HG03139 (cell line): ENCODE measurements at regions not wholly inside any gene's neighbourhood (a gene's known extent, or its start where the extent isn't known, plus 50 kb on each side); places are given as distances from the start of the nearest gene placed in this dataset.
A peak's percentile ranks its signal among the peaks of the same experiment; 100 is the strongest.

Source experiments
- ATAC-seq: cut with Tn5 transposase; IDR thresholded peaks from one replicate; pipeline ENCODE4 v1.9.1; 2021; ENCODE audit not compliant: unreplicated experiment

- no peak for ATAC-seq
Observed at GRCh38 chr6:156313037-156313436, 464.1 kb upstream of the ARID1B start.

- no peak for ATAC-seq
Observed at GRCh38 chr6:156311291-156311690, 465.9 kb upstream of the ARID1B start.

- no peak for ATAC-seq
Observed at GRCh38 chr6:156310701-156311100, 466.5 kb upstream of the ARID1B start.

GRCh38 chr6:156309017-156309416 lies 468.2 kb upstream of the ARID1B start:
- ATAC-seq, result no peak

- ATAC-seq, result no peak
Observed at GRCh38 chr6:156308604-156309003, 468.6 kb upstream of the ARID1B start.

GRCh38 chr6:156306531-156306930 lies 470.6 kb upstream of the ARID1B start:
- ATAC-seq, result no peak

GRCh38 chr6:156283091-156283490 lies 494.1 kb upstream of the ARID1B start:
- no peak for ATAC-seq

GRCh38 chr6:156282087-156282486 lies 495.1 kb upstream of the ARID1B start:
- ATAC-seq, result no peak

GRCh38 chr6:156281266-156281665 lies 495.9 kb upstream of the ARID1B start:
- no peak for ATAC-seq

GRCh38 chr6:156280065-156280464 lies 497.1 kb upstream of the ARID1B start:
- ATAC-seq, result peak; percentile 42

- ATAC-seq, result peak; percentile 57
Observed at GRCh38 chr6:156279261-156279969, 497.8 kb upstream of the ARID1B start.

- no peak for ATAC-seq
Observed at GRCh38 chr6:156273065-156273711, 504.0 kb upstream of the ARID1B start.

- no peak for ATAC-seq
Observed at GRCh38 chr6:156269751-156270369, 507.3 kb upstream of the ARID1B start.

GRCh38 chr6:156268849-156269248 lies 508.3 kb upstream of the ARID1B start:
- no peak for ATAC-seq

GRCh38 chr6:156262014-156262413 lies 515.2 kb upstream of the ARID1B start:
- ATAC-seq, result no peak

- no peak for ATAC-seq
Observed at GRCh38 chr6:156260815-156261214, 516.4 kb upstream of the ARID1B start.

- ATAC-seq, result no peak
Observed at GRCh38 chr6:156258981-156259380, 518.2 kb upstream of the ARID1B start.

- no peak for ATAC-seq
Observed at GRCh38 chr6:156256161-156256560, 521.0 kb upstream of the ARID1B start.

GRCh38 chr6:156254240-156254639 lies 522.9 kb upstream of the ARID1B start:
- no peak for ATAC-seq

GRCh38 chr6:156250593-156250992 lies 526.6 kb upstream of the ARID1B start:
- ATAC-seq, result no peak

GRCh38 chr6:156242206-156242605 lies 535.0 kb upstream of the ARID1B start:
- no peak for ATAC-seq

GRCh38 chr6:156231026-156231765 lies 546.0 kb upstream of the ARID1B start:
- ATAC-seq, result no peak
